GM19455 (cell line): ENCODE measurements at regions not wholly inside any gene's neighbourhood (a gene's known extent, or its start where the extent isn't known, plus 50 kb on each side); places are given as distances from the start of the nearest gene placed in this dataset.
"Not testable (repeated sequence)": the region's sequence is repeated elsewhere in the genome, so short reads cannot be mapped to it uniquely, and the experiment has no call there.

Source experiments
- ATAC-seq: cut with Tn5 transposase; IDR thresholded peaks from one replicate; pipeline ENCODE4 v1.9.1; 2021; ENCODE audit not compliant: unreplicated experiment

DNA sequence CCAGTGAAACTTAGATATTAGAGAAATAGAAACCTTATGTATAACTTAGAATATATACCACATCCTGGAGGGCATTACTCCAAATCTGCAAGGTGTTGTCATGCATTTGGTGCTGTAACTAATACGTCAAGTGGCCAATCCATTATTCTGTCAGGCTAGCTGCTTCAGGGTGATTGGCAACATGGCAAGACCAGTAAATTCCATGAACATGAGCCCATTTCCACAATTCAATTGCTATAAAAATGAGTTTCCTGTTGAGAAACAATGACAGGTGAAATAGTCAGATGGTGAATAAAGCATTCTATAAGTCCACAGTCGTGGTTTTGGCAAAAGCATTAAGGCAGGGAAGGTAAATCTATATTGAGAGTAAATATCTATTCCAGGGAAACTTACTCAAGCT is 566.0 kb downstream of the ADGRL2 start:
- ATAC-seq: no peak

DNA sequence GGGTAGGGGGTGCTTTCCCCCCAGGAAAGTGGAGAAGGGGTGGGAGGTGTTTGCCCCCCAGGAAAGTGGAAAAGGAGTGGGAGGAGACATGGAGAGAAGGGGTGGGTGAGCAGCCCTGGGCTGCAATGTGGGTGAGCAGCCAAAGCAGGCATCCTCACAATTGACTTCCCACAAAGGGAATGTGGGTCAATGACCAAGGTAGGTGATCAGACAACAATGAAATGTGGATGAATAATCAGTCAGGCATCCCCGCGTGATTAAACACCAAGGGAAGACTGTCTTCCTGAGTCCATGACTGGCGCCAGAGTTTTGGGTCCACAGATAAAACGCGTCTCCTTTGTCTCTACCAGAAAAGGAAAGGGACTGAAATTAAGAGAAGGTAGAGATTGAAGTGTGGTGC is 558.8 kb downstream of the ADGRL2 start:
- not testable (repeated sequence) for ATAC-seq

DNA sequence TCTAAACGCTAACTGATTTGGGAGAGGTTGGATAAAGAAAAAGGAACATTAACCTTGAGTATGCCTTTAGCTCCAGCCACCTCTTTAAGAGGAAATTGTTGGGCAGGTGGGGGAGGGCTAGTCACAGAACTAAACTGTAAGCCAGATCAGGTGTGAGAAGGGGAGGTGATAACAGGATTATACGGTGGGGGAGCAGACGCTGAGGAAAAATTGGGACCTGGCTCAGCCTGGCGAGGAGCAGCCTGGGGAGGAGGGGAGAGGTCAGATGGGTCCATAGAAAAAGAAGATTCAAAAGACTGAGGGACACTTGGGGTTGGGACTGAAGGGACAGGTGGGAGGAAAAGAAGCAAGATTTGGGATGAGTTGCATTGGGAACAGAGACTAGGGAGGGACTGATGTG is 558.0 kb downstream of the ADGRL2 start:
- ATAC-seq: not testable (repeated sequence)

DNA sequence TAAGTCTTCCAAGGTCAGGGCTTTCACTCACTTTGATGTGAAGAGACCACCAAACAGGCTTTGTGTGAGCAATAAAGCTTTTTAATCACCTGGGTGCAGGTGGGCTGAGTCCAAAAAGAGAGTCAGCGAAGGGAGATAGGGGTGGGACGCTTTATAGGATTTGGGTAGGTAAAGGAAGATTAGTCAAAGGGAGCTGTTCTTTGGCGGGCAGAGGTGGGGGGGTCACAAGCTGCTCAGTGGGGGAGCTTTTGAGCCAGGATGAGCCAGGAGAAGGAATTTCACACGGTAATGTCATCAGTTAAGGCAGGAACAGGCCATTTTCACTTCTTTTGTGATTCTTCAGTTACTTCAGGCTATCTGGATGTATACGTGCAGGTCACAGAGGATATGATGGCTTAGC is 553.8 kb downstream of the ADGRL2 start:
- ATAC-seq: not testable (repeated sequence)

DNA sequence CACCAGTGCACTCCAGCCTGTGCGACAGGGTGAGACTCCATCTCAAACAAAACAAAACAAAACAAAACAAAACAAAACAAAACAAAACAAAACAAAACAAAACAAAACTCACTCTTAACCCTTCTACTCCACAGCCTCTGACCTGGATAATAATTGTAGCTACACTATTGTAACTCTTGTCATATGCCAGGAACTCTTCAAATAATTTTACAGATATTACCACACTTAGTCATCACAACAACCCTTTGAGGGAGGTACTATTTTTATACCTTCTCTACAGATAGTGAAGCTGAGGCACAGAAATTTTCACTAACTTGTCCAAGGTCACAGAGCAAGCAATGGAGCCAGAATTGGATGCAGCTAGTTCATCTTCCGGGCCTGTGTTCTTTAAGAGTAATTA is 547.8 kb downstream of the ADGRL2 start:
- no peak for ATAC-seq

DNA sequence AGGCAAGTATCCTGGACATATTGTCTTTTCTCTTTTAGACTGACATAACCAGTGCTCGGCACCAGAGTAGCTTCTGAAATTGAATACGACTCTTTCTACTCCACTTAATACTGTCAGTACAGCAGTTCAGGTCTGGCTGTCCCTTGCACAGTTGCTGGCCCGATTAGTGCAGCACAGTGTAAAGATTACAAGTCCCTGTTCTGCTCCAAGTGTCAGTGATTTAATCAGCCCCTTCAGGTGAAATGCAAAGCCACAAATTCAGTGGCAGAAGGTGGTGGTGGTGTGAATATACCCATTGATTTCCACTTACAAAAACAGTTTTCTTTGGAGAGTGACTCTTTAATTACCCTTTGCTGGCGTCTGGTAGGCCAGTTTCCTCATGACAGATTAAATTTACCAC is 545.4 kb downstream of the ADGRL2 start:
- ATAC-seq: no peak

DNA sequence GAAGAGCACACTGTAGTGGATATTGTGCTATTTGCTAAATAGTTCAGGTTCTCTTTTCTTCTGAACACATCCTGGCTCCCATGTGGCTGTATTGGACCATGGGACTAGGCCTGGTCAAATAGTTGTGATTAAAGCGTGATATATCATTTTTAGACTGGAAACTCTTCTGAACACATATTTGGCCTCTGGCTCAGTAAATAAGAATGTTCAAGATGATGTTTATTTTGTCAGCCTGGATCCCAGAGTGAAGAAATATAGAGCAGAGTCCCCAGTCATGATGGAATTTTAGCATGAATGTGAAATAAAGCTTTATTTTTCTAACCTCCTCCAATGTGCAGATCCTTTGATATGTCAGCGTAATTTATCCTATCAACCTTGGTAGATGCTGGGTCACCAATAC is 542.6 kb downstream of the ADGRL2 start:
- no peak for ATAC-seq

DNA sequence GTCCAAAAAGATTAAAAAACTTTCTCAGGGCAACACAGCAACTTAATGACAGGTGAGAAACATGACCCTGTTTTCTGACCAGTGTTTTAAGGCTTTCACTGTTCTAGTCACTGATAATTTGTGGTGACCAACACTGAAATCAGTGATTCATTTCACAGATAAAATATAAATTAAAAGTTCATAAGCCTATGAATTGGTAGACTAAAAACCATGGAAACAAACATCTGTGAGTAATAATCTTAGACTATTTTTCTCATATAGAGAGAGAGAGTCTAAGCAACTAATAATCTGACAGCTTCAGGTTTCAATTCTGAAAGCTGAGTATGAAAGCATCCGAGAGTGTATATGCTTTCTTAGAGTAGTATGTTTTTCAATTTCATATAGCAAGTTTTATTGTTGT is 536.9 kb downstream of the ADGRL2 start:
- no peak for ATAC-seq

DNA sequence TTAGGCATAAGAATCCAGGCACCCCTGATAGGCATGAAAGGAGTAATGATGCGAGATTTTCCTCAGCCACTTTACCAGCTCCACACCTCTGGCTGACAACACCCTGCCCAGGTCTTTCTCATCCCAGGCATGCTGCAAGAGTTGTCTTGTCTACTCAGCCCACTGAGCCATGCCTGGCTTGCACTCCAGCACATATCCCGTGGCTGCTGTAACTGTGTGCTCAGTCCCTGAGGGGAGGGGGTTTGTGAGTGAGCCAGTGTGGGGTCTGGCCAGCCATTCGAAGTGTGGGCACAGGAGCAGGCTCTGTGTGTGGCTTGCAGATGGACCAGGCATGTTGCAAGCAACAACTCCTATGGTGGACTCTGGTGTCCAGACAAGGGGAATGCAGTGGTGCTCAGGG is 529.6 kb downstream of the ADGRL2 start:
- no peak for ATAC-seq

DNA sequence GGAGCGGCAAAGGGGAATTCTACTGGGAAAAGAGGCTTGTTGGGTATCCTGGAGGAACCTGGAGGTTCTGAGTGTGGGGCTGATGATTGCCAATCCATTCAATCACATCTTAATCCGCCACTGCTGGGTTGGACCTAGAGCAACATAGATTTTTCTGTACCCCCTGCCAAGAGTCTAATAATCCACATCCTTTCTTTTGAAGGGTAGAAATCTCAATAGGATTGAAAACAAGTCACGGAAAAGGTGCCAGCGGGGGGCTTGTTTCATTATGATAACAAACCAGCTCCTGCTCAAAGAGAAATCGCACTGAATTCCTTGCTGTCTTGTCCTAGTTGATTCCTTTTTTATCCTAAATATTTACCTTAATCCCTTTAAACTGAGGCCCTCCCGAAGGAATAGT is 528.5 kb downstream of the ADGRL2 start:
- ATAC-seq: no peak

DNA sequence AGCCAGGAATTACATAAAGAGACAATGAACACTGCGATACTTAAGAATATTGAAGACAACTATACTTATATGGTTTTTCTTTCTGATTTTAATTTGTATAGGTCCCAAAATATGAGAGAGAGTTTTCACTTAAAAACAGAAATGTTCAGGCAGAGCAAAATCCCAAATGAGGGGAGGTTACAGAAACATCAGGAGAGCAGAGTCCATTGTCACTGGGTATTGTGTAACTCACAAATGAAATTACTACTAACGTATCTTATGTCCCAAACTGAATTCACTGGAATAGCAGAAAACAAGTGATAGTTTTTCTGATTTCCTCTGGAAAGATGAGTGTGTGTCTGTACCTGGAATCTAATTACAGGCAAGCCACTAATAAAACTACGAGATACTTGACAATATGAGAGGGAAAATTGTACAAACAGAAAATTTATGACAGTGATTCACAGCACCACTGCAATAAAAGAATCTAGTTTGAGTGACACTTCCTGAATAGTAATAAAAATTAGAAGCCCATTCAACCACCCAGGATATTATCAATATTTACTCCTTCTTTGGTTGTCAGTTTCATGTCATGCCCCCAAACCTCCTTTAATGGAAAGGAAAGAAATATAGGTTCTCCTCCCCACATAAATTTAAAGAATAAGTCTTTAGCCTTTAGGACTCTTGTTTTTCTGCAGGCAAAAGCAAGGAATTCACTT is 522.6 kb downstream of the ADGRL2 start:
- ATAC-seq: no peak

DNA sequence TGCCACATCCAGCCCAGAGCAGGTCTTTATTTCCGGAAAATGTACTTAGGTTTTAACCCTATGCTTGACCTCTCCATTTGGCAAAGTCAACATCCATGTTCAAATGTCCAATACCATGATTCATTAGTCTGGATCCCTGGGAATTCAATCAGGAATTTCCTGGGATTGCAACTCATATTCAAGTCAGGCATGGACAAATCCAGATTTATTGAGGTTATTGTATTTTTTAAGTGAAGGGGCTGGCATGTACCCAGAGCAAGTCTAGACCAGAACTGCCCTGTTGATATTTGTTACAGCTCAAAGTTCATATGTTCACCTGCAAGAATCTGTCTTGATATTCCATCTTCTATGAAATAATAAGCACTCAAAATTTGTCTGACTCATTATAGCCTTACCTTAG is 521.1 kb downstream of the ADGRL2 start:
- no peak for ATAC-seq

DNA sequence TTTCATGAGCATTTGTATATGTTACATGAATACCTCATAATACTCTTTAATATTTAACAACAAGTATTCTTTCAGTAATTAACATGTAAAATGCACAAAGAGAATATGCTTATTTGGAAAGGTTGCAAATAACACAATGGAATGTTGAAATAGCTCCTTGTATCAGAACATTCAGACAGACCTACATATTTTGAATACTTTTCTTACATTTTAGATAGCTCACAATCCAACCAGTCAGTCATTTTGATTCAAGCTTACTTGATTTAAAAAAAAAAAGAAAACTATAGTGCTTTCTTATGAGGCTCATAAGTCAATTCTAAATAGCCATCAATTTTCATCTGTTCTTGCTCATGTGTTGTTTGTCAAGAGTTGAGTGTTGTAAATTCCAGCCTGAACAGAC is 518.8 kb downstream of the ADGRL2 start:
- no peak for ATAC-seq

DNA sequence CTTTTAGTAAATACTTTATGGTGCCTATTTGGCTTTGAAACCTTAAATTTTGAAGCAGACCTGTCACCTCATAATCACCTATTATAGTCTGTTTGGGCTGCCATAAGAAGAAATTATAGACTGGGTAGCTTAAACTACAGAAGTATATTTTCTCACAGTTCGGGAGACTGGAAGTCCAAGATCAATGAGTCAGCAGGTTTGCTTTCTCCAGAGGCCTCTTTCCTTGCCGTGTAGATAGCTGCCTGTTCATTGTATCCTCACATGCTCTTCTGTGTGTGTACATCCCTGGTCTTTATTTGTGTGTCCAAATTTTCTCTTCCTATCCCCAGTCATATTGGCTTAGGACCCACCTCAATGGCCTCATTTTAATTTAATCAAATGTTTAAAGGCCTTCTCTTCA is 518.2 kb downstream of the ADGRL2 start:
- ATAC-seq: no peak

DNA sequence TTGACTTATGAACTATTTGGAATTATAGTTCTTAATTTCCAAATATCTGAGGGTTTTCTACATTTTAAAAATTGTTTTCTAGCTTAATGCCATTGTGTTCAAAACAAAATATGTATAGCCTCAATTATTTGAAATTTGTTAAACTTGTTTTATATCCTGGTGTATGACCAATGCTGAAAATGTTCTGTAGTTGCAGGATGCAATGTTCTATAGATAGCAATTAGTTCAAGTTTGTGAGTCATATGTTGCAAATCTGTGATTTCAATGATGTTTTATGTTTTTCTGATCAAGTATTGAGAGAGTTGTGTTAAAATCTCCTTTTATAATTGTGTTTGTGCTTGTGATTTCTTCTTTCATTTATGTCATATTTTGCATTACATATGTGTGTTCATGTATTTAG is 517.5 kb downstream of the ADGRL2 start:
- ATAC-seq: no peak

DNA sequence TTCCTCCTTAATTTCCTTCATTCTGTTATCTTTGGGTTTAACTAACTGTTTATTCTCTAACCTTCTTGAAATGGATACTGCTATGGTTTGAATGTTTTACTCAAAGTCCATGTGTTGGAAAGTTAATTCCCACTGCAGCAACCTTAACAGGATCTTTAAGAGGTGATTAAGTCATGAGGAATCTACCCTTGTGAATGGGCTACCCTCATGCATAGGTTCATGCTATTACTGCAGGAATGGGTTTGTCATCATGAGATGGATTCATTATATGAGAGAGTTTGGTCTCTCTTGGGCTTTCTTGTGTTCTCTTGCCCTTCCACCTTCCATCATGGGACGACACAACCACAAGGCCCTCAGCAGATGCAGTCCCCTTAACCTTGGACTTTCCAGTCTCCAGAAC is 516.9 kb downstream of the ADGRL2 start:
- no peak for ATAC-seq

DNA sequence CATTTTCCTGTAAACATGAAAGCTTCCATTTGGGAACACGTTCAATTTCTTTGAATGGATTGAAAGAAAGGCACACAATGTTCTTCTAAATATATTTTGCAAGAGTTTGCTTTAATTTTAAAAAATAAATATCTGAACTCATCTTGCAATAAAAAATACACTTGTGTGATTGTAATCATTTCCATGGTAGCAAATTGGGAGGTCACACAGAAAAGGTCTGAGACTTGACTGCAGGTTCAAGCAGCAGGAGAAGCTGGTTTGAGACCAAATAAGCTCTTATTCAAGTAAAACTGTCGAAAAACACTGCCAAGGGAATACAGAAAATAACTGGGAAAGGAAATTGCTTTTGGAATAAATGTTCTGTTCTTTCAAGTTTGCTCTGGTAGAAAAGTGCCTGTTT is 498.9 kb downstream of the ADGRL2 start:
- ATAC-seq: no peak

DNA sequence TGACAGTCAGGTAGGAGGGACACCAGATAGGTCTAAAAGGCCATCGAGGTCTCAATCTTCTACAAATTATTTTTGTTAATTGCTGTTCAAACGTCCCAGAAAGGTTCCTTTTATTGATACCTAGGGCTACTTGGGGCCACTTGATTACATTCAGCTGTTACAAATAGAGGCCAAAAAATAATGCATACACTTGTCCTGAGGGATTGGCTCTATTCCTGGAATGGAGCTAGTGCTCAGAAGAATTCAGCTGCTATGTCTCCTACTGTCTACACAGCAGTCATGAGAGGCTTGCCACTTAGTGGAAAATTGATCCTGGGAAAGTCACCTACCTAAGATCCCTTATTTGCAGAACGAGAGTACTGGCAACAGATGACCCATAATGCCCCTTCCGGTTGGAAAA is 498.3 kb downstream of the ADGRL2 start:
- no peak for ATAC-seq

DNA sequence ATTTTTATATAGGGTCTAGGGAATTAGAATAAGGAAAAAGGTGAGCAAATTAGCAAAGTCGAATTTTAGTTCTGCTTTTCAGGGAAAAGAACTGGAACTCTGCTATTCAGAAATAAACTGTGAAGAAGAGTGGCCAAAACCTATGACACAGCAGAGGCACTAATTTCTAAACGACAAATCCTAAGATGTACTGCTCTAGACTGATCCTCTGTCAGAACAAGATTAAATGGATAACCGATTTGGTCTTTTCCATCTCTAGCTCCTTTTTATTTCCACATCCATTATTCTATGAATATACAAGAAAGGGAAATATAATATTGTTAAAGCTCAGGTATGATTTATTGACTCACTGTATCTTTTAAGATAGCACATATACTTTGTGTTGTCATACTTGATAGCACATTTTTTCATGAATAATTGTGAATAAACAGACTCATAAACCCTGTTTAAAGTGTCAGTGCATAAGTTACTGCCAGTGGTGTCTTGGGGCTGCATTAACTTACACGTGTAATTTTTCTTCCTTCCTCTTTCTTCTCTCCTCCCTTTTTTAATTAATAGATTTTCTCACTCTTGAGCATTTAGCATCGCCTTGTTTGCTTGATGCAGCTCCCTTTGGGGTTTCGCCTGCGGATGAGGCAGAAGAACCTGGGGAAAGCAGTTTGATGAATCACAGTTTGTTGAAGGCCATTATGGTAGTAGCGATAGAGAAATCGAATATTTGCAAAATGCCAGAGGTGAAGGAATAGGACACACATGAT is 496.6 kb downstream of the ADGRL2 start:
- ATAC-seq: no peak

DNA sequence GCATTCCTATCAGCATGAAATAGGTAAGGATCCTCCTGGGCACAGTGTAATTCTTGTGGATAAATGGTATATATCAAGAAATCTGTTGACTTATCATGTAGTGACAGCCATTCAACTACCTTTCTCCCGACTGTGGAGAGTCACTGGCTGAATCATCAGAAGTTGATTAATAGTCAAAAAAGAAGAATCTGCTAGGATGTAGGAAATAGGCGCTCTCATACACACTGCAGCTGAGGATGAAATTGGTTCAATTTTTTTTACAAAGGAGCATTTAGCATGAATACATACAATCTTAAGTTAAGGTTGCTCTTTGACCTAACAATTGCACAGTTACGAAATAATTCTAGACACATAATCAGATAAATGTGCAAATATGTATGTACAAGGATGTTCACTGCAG is 486.8 kb downstream of the ADGRL2 start:
- no peak for ATAC-seq

DNA sequence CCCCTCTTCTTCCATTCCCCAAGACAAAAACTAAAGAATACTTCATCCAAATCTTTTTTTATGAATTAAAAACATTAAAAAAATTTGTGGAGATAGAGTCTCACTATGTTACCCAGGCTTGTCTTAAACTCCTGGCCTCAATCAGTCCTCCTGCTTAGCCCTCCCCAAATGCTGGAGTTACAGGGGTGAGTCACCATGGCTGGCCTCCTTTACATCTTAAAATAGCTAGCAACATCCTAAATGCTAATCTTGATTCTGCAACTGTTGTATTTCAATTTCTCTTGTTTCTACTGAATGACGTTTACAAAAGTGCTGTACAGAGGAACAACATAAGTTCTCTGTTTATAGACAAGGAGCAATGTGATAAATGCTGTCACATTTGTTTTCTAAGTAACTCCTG is 483.5 kb downstream of the ADGRL2 start:
- ATAC-seq: no peak

DNA sequence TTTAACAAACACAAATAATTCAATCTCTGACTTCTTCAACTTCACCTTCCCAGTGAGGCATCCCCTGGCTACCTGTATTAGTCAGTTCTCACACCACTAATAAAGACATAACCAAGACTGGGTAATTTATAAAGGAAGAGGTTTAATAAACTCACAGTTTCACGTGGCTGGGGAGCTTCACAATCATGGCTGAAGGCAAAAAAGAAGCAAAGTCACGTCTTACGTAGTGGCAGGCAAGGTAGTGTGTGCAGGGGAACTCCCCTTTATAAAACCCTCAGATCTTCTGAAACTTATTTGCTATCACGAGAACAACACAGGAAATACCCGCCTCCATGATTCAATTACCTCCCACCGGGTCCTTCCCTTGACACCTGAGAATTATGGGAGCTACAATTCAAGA is 478.5 kb downstream of the ADGRL2 start:
- ATAC-seq: no peak

DNA sequence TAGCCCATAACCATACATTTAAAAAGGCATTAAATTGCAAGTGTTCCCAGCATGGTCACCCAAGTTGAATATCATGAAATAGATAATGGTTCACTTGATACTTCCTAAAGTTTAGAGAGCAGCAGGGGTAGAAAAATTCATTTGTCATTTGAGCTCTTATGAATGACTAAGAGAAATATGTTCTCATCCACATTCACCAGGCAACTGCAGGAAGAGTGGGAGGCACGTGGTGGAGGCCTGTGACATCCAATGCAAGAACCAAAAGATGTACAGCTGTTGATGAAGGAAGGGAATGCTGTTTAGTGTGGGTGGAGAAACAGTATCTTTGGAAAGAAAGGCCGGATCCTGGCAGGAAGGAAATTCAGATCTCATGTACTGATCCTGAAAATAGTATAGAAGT is 473.1 kb downstream of the ADGRL2 start:
- no peak for ATAC-seq
